Kidney glomerular epithelial cell (primary cell): ENCODE measurements at regions not wholly inside any gene's neighbourhood (a gene's known extent, or its start where the extent isn't known, plus 50 kb on each side); places are given as distances from the start of the nearest gene placed in this dataset.

Source experiments
- DNase-seq: peaks from one replicate; lab custom pipeline; 2025; lab: John Stamatoyannopoulos, UW

GRCh38 chr2:12348216-12348615, 368.5 kb upstream of the TRIB2 start:
- DNase-seq = no peak

GRCh38 chr2:12350821-12351220, 365.9 kb upstream of the TRIB2 start:
- DNase-seq = no peak

DNA sequence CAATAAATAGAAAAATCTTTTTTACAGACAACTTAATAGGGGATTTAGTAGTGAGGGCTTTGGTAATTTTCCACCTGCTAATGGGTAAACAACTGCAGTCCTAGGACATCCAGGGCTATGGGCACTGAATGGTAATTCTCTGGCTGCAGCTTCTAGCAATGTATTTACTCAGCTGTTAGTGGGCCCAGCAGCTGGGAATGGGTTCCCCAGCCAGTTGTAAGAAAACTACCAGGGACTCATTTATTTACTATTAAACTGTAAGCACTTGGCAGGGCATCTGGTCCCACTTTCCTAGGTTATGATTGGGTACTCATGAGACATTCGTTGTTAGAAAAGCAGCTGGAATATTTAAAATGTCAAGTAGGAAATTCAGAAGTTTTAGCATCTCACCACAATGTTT, 363.8 kb upstream of the TRIB2 start:
- no peak for DNase-seq

- DNase-seq = no peak
These were observed 355.2 kb upstream of the TRIB2 start for GRCh38 chr2:12361506-12361905.

DNA sequence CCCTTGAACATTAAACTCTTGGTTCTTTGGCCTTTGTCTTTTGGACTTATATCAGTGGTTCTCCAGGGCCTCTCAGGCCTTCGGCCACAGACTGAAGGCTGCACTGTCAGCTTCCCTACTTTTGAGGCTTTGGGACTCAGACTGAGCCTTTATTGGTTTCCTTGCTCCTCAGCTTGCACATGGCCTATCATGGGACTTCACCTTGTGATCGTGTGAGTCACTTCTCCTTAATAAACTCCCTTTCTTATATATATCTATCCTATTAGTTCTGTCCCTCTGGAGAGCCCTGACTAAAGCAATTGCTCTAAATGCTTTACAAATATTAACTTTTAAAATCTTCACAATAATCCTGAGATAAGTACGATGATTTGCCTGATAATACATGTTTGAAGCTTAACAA, 353.6 kb upstream of the TRIB2 start:
- DNase-seq = no peak

DNA sequence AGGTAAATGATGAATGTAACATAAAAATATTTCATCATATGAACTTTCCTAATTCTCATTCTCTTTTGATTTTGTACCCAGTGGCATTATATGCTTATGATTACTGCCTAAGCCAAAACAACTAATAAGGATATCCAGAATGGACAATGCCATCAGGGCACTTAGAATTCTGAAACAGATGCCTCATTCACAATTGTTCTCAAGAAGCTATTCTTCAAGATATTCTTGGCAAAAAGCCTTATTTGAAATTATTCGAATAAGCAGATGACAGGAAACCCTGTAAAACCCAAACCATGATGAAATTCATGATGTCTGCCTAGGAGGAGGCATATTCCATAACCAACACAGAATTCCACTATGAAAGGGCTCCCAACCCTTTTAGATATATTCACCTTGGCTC, 353.2 kb upstream of the TRIB2 start:
- no peak for DNase-seq

DNA sequence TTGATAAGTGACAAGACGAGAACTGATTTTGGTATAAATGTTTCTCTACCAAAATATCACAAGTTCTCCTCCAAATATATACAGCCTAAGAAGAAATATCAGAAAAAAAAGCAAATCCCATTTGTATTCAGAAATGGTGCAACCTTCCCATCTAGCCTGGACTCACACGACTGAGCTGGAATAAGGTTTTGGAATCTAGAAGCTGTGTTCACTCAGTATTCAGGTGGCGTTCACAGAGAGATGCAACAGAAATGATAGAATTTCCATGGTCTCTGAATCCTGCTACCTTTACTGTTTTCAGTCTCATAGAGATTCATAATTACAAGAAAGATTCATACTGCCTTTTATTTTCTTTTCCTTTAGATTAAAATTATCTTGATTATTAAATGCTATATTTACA, 347.2 kb upstream of the TRIB2 start:
- DNase-seq = no peak

GRCh38 chr2:12376025-12376424, 340.7 kb upstream of the TRIB2 start:
- DNase-seq = no peak

DNA sequence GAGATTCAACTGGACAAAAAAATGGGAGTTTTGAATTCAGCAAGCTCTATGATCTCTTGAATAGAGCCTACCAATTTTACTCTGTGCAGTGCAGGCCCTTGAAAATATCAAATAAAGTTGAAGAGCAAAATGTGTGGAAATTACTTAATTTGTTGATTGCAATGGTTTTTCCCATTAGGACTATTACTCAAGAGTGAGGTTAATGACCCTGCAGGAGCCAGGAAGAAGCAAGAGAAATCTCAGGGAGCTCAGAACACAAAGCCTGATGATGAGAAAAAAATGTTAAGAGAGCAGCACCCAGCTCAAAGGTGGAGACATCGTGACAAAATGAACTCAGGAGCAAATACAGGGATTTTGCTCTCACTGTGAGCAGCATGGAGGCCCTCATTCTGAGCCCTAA, 337.6 kb upstream of the TRIB2 start:
- DNase-seq = no peak

DNA sequence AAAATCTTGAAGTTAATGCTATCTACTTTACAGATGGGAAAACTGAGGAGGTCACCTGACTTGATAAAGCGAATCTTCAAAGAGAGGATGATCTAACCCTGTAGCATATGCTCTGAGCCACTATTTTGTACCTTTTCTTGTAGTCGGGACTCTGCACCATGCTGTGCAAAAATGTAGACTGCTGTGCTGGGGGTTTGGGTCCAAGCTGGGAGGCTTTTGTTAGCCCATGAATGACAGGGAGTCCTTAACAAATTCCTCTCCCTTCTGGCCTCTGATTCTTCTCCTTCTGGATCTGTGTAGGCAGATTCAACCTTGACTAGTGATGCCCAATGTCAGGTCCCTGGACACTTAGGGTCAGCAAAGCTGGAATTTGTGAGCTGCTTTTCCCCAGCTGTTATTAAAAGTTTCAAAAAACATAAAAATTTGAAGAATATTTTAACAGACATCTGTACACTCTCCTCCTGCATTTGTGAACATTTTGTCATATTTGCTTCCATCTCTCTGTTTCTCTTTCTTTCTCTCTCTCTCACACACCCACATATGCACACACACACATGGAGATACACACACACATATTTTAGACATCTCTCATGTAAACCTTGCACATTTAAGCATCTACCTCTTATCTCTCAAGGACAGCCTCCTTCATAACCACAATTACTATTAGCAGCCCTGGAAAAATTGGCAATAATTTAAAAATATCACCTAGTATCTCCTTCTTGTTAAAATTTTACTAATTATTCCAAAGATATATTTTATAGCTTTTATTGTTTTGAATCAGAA, 335.0 kb upstream of the TRIB2 start:
- no peak for DNase-seq

- no peak for DNase-seq
These were observed 334.4 kb upstream of the TRIB2 start for GRCh38 chr2:12382366-12382765.

DNA sequence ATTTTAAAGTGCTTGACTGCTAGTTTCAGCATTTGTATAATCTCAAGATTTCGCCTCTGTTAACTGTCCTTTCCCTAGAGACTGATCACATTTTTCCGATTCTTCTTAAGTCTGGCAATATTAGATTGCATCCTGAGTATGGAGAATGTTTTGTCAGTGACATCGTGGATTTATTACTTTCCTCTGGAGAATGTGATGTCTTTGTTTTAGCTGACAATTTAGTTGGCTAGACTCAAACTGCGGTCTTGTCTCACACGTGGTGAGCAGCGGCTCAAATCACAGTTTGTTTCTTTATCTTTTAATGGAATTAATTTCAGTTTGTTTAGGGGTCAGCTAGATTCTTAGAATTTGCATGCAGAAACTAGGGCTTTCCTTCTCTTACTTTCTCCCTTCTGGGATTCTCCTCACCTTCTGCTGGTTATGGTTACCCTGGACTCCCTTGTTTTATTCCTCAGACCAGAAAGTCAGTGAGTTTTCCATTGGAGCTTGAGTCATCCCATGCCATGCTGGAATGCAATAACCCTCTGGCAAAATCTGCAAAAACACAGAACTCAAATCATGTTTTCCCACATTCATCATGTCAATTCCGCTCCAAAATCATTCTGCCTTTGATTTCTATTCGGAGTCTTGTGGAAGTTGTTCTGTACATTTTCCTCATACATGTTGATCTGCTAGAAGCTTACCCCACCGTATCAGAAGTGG, 327.2 kb upstream of the TRIB2 start:
- no peak for DNase-seq

- no peak for DNase-seq
These were observed 325.6 kb upstream of the TRIB2 start for GRCh38 chr2:12391116-12391515.

- DNase-seq = no peak
These were observed 320.0 kb upstream of the TRIB2 start for GRCh38 chr2:12396699-12397098.

DNA sequence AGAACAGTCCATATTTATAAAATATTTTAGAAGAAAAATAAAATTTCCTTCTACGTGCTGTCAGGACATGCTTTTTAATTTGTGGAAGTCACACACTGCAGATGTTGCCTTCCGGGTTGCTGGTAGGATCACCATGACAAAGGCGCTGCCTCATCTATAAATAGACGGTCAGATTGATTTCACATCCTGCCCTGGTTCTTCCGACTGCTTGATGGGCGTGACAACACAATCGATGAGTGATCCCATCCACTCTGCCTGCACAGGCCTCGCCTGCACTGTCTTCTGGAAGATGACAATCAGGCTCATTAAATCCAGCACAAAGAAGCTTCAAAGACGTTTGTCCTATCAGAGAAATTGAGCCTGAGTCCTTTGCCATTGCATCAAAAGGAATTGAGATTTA, 318.9 kb upstream of the TRIB2 start:
- no peak for DNase-seq

DNA sequence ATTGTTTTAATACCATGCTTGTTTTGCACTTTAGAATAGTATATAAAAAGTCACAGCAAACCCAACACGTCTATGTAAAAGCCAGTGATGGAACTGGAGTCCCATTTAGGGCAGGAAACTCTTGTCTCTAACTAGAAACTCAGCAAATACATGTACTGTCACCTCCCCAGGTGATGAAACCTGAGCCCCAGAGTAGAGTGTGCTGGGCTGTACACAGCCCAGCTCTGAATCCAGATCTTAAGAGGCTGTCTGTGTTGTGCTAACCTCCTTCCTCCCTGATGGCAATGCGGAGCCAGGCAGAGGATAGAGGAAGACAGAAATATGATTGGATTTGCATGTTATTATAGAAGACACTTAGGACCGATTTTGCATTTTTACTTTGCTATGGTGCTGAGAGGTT, 317.5 kb upstream of the TRIB2 start:
- no peak for DNase-seq

DNA sequence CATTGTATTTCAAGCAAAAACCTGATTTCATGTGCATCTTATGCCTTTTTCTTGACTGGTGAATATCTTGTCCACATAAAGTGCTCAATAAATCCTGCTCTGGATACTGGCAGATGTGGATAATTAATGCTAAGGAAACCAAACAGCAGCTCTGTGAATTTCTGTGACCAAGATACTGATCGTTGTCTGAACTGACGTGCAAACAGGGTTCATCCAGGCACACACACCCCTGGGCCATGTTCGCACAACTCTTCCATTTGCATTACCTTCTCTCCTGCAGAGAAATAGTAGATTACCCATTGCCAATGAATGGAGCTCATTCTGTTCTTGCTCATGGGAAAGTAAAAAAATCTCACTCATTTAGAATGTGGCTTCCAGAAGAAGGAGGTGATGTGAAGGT, 316.2 kb upstream of the TRIB2 start:
- no peak for DNase-seq

DNA sequence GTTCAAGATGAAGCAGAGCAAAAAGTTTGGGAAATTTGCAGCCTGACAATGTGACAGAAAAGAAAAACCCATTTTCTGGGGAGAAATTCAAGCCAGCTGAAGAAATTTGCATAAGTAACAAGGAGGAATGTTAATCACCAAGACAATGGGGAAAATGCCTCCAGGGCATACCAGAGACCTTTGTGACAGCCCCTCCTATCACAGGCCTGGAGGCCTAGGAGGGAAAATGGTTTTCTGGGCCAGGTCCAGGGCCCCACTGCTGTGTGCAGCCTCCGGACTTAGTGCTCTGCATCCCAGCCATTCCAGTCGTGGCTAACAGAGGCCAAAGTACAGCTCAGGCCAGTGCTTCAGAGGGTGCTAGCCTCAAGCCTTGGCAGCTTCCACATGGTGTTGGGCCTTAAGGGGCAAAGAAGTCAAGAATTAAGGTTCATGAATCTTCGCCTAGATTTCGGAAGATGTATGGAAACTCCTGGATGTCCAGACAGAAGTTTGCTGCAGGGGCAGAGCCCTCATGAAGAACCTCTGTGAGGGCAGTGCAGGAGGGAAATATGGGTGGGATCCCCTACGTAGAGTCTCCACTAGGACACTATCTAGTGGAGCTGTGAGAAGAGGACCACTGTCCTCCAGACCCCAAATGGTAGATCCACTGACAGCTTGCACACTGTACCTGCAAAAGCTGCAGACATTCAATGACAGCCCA, 314.1 kb upstream of the TRIB2 start:
- no peak for DNase-seq

DNA sequence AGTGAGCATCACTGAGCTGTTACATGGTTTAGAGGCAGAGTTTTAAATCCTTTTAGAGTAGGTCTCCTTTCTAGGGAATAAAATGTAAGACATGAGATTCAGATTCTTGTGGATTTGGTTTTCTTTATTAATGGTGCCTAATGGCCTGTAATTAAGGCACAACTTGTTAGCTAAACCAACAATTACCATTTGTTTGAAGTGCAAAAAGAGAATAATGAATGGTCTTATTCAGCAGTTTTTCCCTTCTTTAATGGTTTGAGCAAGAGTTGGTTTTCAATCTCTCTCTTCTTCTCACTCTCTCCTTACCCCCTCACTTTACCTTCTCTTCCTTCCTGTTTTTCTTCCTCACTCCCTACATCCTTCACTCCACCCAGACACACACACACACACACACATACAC, 312.2 kb upstream of the TRIB2 start:
- peak; percentile 2 for DNase-seq

GRCh38 chr2:12407160-12407559, 309.6 kb upstream of the TRIB2 start:
- DNase-seq = no peak

- peak; percentile 36 for DNase-seq
These were observed 303.8 kb upstream of the TRIB2 start for GRCh38 chr2:12412898-12413305.

DNA sequence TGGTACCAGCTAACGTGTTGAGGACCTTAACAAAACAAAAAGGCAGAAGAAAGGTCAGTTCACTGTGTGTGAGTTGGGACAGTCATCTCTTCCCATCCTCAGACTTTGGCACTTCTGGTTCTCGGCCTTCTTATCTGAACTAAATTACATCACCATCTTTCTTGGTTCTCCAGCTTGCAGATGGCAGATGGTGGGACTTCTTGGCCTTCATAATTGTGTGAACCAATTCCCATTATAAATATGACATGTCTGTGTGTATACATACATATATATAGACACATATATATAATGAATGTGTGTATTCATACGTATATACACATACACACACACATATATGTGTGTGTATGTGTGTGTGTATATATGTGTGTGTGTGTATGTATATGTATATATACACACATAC, 301.2 kb upstream of the TRIB2 start:
- no peak for DNase-seq

DNA sequence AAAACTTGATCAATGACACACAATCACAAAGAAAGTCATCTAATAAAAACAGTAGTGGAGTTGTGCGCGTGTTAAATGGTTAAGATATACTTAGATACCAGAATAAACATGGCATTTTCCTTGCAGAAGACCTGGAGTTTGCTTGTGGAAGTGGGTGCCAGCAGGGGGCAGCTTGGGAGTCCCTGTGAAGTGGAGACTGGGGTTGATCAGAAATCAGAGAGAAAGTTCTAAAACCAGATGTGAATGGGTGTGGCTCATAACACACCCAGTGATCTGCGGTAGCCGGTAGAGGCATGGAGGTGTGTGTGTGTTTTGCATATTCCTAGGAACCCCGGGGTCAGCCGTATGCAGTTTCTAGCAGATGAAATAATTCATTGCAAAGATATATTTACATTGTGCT, 300.1 kb upstream of the TRIB2 start:
- DNase-seq = no peak
